ENCODE measurements at regions not wholly inside any gene's neighbourhood (a gene's known extent, or its start where the extent isn't known, plus 50 kb on each side); places are given as distances from the start of the nearest gene placed in this dataset.

GRCh38 chr18:22106536-22107292 is 62.7 kb upstream of the GATA6 start:
- TF ChIP-seq ATF3 (IDR thresholded peaks at IDR 0.05) (no peak), ZNF274 (IDR thresholded peaks at IDR 0.05; ENCODE audit: low read depth, low read length) (no peak), SP1 (IDR thresholded peaks at IDR 0.05; ENCODE audit: low read depth) (no peak), MAX (IDR thresholded peaks at IDR 0.05) (no peak), ZFX (IDR thresholded peaks at IDR 0.05) (no peak), JUND (IDR thresholded peaks at IDR 0.05) (no peak), FOSL1 (IDR thresholded peaks at IDR 0.05; ENCODE audit: low read depth) (no peak), POLR2A (IDR thresholded peaks at IDR 0.05; ENCODE audit: borderline replicate concordance, extremely low read depth, insufficient read depth, insufficient read length) (no peak), ZBTB33 (IDR thresholded peaks at IDR 0.05; ENCODE audit: extremely low read depth, insufficient replicate concordance, low read length) (no peak), EGR1 (IDR thresholded peaks at IDR 0.05; ENCODE audit: low read depth) (no peak), SRF (IDR thresholded peaks at IDR 0.05; ENCODE audit: low read depth) (no peak), CBX3 (IDR thresholded peaks at IDR 0.05; ENCODE audit: low read depth) (no peak), SIN3A (IDR thresholded peaks at IDR 0.05; ENCODE audit: low read depth) (no peak), YY1 (IDR thresholded peaks at IDR 0.05; ENCODE audit: extremely low read depth, insufficient replicate concordance, low read depth, low read length) (no peak)
- POLR2A ChIA-PET: no interaction called here
- intact Hi-C loops (cut with micrococcal nuclease): loop anchor here (5.0 kb wide), 1 partner anchor 51 kb away; no protein-coding TSS in a partner anchor
- Histone ChIP-seq H3K9me3 (ENCODE audit: control insufficient read depth in 1 of 2, insufficient read depth in 1 of 2, low read depth in 1 of 2, low read length in 2 of 2) (no peaks in the 10 kb centered on the region), H3K4me2 (ENCODE audit: low read length) (no peak overlapping the region), H3K27me3 (ENCODE audit: insufficient read depth, low read length) (no peaks in the 10 kb centered on the region), H3K79me2 (ENCODE audit: insufficient read depth, low read length) (no peaks in the 10 kb centered on the region), H4K20me1 (ENCODE audit: insufficient read depth) (no peaks in the 10 kb centered on the region), H3K27ac (ENCODE audit: low read depth, low read length) (no peak overlapping the region), H3K9me2 (ENCODE audit: insufficient read depth) (no peaks in the 10 kb centered on the region), H3K9ac (ENCODE audit: low read length) (no peak overlapping the region), H3K36me3 (ENCODE audit: control insufficient read depth in 1 of 2, insufficient read depth in 2 of 2, low read length in 2 of 2) (no peaks in the 10 kb centered on the region), H2AFZ (ENCODE audit: low read depth, low read length, poor library complexity, severe bottlenecking) (no peak overlapping the region), H3K4me3 (replicated peaks in 1 of 2; ENCODE audit: low read depth in 1 of 2, low read length in 2 of 2) (no peak overlapping the region), H3K4me1 (ENCODE audit: control insufficient read depth in 1 of 2, insufficient read depth in 2 of 2, low read length in 2 of 2) (peaks cover 5 to 20% of the 10 kb centered on the region in 2 experiments; a peak in 3 of 4 replicates)
- no TSS peak for BruUV-seq (replicated peaks)
- CTCF ChIA-PET: no interaction called here
- RAD21 ChIA-PET (ENCODE audit: low non-redundant PET in 1 of 2, low total read pairs in 2 of 2, uncharacterized antibody in 2 of 2, unreplicated experiment in 2 of 2): no interaction called here
- DNase-seq (ENCODE audit: low read depth, low spot score) (no peak), ATAC-seq (peak; percentile 59; the same call in 1 of the 2 replicates)

Measured in HCT116 (cell line).